GM10248 (cell line): ENCODE measurements at regions not wholly inside any gene's neighbourhood (a gene's known extent, or its start where the extent isn't known, plus 50 kb on each side); places are given as distances from the start of the nearest gene placed in this dataset.

Experiments
- CTCF ChIA-PET: fragments of 300-600 bp; sonication (Branson Sonifier 250); formaldehyde crosslinking; extraction: SDS; loops from one replicate; lab custom pipeline; 2021; ENCODE audit warnings: antibody characterized with exemption; lab: Yijun Ruan, JAX
- POLR2A ChIA-PET: fragments of 350-650 bp; sonication (Branson Sonifier 250); formaldehyde crosslinking; extraction: SDS; loops from one replicate; lab custom pipeline; 2020; ENCODE audit warnings: antibody characterized with exemption; lab: Yijun Ruan, JAX
- DNase-seq: peaks from one replicate; pipeline ENCODE4 v3.0.0; 2012; ENCODE audit errors: extremely low spot score
- CTCF ChIP-seq: IDR thresholded peaks from 2 replicates; pipeline ENCODE4 v1.5.1; 2012; ENCODE audit warnings: mild to moderate bottlenecking, low read depth; ENCODE audit errors: extremely low read depth, missing control alignments, control extremely low read depth

GRCh38 chr11:23272095-23272494 lies 411.8 kb upstream of the CCDC179 start:
- no peak for DNase-seq
- CTCF ChIA-PET: no interaction called here
- POLR2A ChIA-PET: no interaction called here
- no peak for TF ChIP-seq CTCF

GRCh38 chr11:23278121-23278520 lies 417.8 kb upstream of the CCDC179 start:
- ChIA-PET POLR2A (no interaction called here), CTCF (interaction anchor here (1.0 kb wide), 1 partner anchor 13 kb away, joined by 3 read pairs; no protein-coding TSS in a partner anchor)
- DNase-seq: no peak
- TF ChIP-seq CTCF: no peak

GRCh38 chr11:23280088-23280487 lies 419.8 kb upstream of the CCDC179 start:
- ChIA-PET CTCF (no interaction called here), POLR2A (no interaction called here)
- TF ChIP-seq CTCF: no peak
- no peak for DNase-seq

- ChIA-PET CTCF (no interaction called here), POLR2A (no interaction called here)
- DNase-seq: no peak
- TF ChIP-seq CTCF: no peak
Observed at GRCh38 chr11:23283666-23284065, 423.4 kb upstream of the CCDC179 start.

- no peak for DNase-seq
- ChIA-PET POLR2A (no interaction called here), CTCF (no interaction called here)
- no peak for TF ChIP-seq CTCF
Observed at GRCh38 chr11:23284631-23285030, 424.4 kb upstream of the CCDC179 start.

GRCh38 chr11:23288003-23288783 lies 427.9 kb upstream of the CCDC179 start:
- CTCF ChIA-PET: interaction anchor here (1.5 kb wide), 1 partner anchor 24 kb away, joined by 3 read pairs; no protein-coding TSS in a partner anchor
- no peak for TF ChIP-seq CTCF
- POLR2A ChIA-PET: no interaction called here
- DNase-seq: no peak

GRCh38 chr11:23295241-23295640 lies 435.0 kb upstream of the CCDC179 start:
- ChIA-PET POLR2A (no interaction called here), CTCF (no interaction called here)
- DNase-seq: no peak
- TF ChIP-seq CTCF: no peak
